WTC11 (cell line): ENCODE measurements at regions not wholly inside any gene's neighbourhood (a gene's known extent, or its start where the extent isn't known, plus 50 kb on each side); places are given as distances from the start of the nearest gene placed in this dataset.

Experiments used
- ATAC-seq: fragments of 200-7000 bp; cut with Tn5 transposase; 2 replicates; pipeline ENCODE4 v1.10.0; 2021; ENCODE audit warnings: mild to moderate bottlenecking, moderate library complexity
- CTCF ChIA-PET: fragments of 300-600 bp; sonication (Branson Sonifier 250); formaldehyde crosslinking; loops from one replicate; lab custom pipeline; 2021; ENCODE audit warnings: antibody characterized with exemption; lab: Charles Lee
- POLR2A ChIA-PET: fragments of 350-600 bp; sonication (Branson Sonifier 250); formaldehyde crosslinking; loops from one replicate; lab custom pipeline; 2021; ENCODE audit warnings: antibody characterized with exemption; lab: Charles Lee
- DNase-seq: peaks from one replicate; pipeline ENCODE4 v3.0.0; 2021; ENCODE audit warnings: low spot score
- H3K27ac Mint-ChIP-seq: 2 replicates; pipeline ENCODE4 v1.8.0; 2021; ENCODE audit warnings: mixed read lengths
- H3K27me3 Mint-ChIP-seq: 2 replicates; pipeline ENCODE4 v1.8.0; 2021; ENCODE audit warnings: low read depth, mild to moderate bottlenecking, moderate library complexity, mixed read lengths
- H3K36me3 Mint-ChIP-seq: 2 replicates; pipeline ENCODE4 v1.8.0; 2021; ENCODE audit warnings: mixed read lengths
- H3K4me1 Mint-ChIP-seq: 2 replicates; pipeline ENCODE4 v1.8.0; 2022; ENCODE audit warnings: mixed read lengths
- H3K4me3 Mint-ChIP-seq: 2 replicates; pipeline ENCODE4 v1.8.0; 2021; ENCODE audit warnings: mild to moderate bottlenecking, moderate library complexity, mixed read lengths
- H3K9me3 Mint-ChIP-seq: 2 replicates; pipeline ENCODE4 v1.8.0; 2021; ENCODE audit warnings: mixed read lengths
- CREB1 ChIP-seq: sonication (generic); formaldehyde crosslinking; IDR thresholded peaks from 2 replicates; pipeline ENCODE4 v1.8.0; 2023; ENCODE audit warnings: mild to moderate bottlenecking, missing genetic modification reagents
- ELF4 ChIP-seq: sonication (generic); formaldehyde crosslinking; IDR thresholded peaks from 2 replicates; pipeline ENCODE4 v1.8.1; 2022; ENCODE audit warnings: low read depth, mild to moderate bottlenecking, moderate library complexity, missing genetic modification reagents
- FOXP1 ChIP-seq: sonication (generic); formaldehyde crosslinking; IDR thresholded peaks from 2 replicates; pipeline ENCODE4 v1.8.0; 2022; ENCODE audit warnings: missing genetic modification reagents, mild to moderate bottlenecking, moderate library complexity, borderline replicate concordance
- GABPB1 ChIP-seq: sonication (generic); formaldehyde crosslinking; IDR thresholded peaks from 2 replicates; pipeline ENCODE4 v1.8.1; 2023; ENCODE audit warnings: mild to moderate bottlenecking, missing genetic modification reagents
- GRHL2 ChIP-seq: fragments of 250-450 bp; sonication (Bioruptor Pico); IDR thresholded peaks from 2 replicates; pipeline ENCODE4 v1.8.0; 2022; ENCODE audit warnings: mild to moderate bottlenecking, moderate library complexity; ENCODE audit not compliant: insufficient replicate concordance, severe bottlenecking
- GTF2I ChIP-seq: fragments of 250-450 bp; sonication (Bioruptor Pico); conservative IDR thresholded peaks from 2 replicates; pipeline ENCODE4 v1.4.0; 2021; ENCODE audit warnings: mild to moderate bottlenecking
- OVOL2 ChIP-seq: fragments of 250-450 bp; sonication (Bioruptor Pico); IDR thresholded peaks from 2 replicates; pipeline ENCODE4 v1.9.0; 2021; ENCODE audit warnings: mild to moderate bottlenecking, borderline replicate concordance
- RELA ChIP-seq: sonication (generic); formaldehyde crosslinking; IDR thresholded peaks from 2 replicates; pipeline ENCODE4 v1.8.1; 2022; ENCODE audit warnings: missing genetic modification reagents, mild to moderate bottlenecking, borderline replicate concordance
- SMAD4 ChIP-seq: sonication (generic); formaldehyde crosslinking; IDR thresholded peaks from 2 replicates; pipeline ENCODE4 v1.8.0; 2022; ENCODE audit warnings: mild to moderate bottlenecking, missing genetic modification reagents
- TP53 ChIP-seq: sonication (generic); formaldehyde crosslinking; IDR thresholded peaks from 2 replicates; pipeline ENCODE4 v1.8.1; 2023; ENCODE audit warnings: mild to moderate bottlenecking, missing genetic modification reagents
- ZNF138 ChIP-seq: sonication (generic); formaldehyde crosslinking; conservative IDR thresholded peaks from 2 replicates; pipeline ENCODE4 v1.8.1; 2022; ENCODE audit warnings: mild to moderate bottlenecking, moderate library complexity, missing genetic modification reagents
- ZNF317 ChIP-seq: sonication (generic); formaldehyde crosslinking; IDR thresholded peaks from 2 replicates; pipeline ENCODE4 v1.8.1; 2023; ENCODE audit warnings: low read depth, mild to moderate bottlenecking, moderate library complexity, missing genetic modification reagents, borderline replicate concordance
- ZNF396 ChIP-seq: fragments of 250-450 bp; sonication (Bioruptor Pico); IDR thresholded peaks from 2 replicates; pipeline ENCODE4 v1.8.0; 2021; ENCODE audit warnings: mild to moderate bottlenecking, moderate library complexity, borderline replicate concordance
- TF ChIP-seq, protein P1 (sequence below): sonication (generic); formaldehyde crosslinking; IDR thresholded peaks from 2 replicates; pipeline ENCODE4 v1.8.1; 2023; ENCODE audit warnings: mild to moderate bottlenecking, moderate library complexity, missing genetic modification reagents
- TF ChIP-seq, protein P2 (sequence below): sonication (generic); formaldehyde crosslinking; IDR thresholded peaks from 2 replicates; pipeline ENCODE4 v1.8.0; 2022; ENCODE audit warnings: mild to moderate bottlenecking, missing genetic modification reagents
- TF ChIP-seq, protein P3 (sequence below): sonication (generic); formaldehyde crosslinking; IDR thresholded peaks from 2 replicates; pipeline ENCODE4 v1.8.1; 2023; ENCODE audit warnings: mild to moderate bottlenecking, missing genetic modification reagents
- TF ChIP-seq, protein P4 (sequence below): fragments of 250-450 bp; sonication (Bioruptor Pico); IDR thresholded peaks from 2 replicates; pipeline ENCODE4 v1.8.0; 2021; ENCODE audit warnings: mild to moderate bottlenecking
- TF ChIP-seq, protein P5 (sequence below): fragments of 200-600 bp; IDR thresholded peaks from 2 replicates; pipeline ENCODE4 v1.8.0; 2022; ENCODE audit warnings: antibody characterized with exemption
- TF ChIP-seq, protein P6 (sequence below): sonication (generic); formaldehyde crosslinking; IDR thresholded peaks from 2 replicates; pipeline ENCODE4 v1.8.0; 2022; ENCODE audit warnings: mild to moderate bottlenecking, missing genetic modification reagents
- TF ChIP-seq, protein P7 (sequence below): sonication (generic); formaldehyde crosslinking; conservative IDR thresholded peaks from 2 replicates; pipeline ENCODE4 v1.8.1; 2022; ENCODE audit warnings: mild to moderate bottlenecking, missing genetic modification reagents

DNA sequence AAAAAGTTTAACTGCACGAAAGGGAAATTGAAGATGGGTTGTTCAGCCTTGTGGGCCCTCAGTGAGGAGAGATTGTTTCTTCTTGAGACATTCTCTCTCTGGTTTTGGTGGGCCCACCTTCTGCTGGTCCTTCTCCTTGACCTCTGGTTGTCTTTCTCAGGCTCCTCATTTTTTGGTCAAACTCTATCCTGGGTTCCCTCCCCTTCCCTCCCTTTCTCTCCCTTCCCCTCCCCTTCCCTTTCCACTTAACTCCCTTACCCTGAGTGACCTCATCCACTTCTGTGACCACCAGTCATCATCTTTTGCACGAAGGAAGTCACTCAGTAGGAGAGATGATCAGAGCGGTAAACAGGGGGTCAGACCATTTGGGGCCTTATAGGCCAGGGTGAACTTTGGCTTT, 71.5 kb upstream of the RALY start (continued):
- TF ChIP-seq, protein P1, sequence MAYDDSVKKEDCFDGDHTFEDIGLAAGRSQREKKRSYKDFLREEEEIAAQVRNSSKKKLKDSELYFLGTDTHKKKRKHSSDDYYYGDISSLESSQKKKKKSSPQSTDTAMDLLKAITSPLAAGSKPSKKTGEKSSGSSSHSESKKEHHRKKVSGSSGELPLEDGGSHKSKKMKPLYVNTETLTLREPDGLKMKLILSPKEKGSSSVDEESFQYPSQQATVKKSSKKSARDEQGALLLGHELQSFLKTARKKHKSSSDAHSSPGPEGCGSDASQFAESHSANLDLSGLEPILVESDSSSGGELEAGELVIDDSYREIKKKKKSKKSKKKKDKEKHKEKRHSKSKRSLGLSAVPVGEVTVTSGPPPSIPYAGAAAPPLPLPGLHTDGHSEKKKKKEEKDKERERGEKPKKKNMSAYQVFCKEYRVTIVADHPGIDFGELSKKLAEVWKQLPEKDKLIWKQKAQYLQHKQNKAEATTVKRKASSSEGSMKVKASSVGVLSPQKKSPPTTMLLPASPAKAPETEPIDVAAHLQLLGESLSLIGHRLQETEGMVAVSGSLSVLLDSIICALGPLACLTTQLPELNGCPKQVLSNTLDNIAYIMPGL: no peak
- TF ChIP-seq, protein P2, sequence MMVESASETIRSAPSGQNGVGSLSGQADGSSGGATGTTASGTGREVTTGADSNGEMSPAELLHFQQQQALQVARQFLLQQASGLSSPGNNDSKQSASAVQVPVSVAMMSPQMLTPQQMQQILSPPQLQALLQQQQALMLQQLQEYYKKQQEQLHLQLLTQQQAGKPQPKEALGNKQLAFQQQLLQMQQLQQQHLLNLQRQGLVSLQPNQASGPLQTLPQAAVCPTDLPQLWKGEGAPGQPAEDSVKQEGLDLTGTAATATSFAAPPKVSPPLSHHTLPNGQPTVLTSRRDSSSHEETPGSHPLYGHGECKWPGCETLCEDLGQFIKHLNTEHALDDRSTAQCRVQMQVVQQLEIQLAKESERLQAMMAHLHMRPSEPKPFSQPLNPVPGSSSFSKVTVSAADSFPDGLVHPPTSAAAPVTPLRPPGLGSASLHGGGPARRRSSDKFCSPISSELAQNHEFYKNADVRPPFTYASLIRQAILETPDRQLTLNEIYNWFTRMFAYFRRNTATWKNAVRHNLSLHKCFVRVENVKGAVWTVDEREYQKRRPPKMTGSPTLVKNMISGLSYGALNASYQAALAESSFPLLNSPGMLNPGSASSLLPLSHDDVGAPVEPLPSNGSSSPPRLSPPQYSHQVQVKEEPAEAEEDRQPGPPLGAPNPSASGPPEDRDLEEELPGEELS: no peak

DNA sequence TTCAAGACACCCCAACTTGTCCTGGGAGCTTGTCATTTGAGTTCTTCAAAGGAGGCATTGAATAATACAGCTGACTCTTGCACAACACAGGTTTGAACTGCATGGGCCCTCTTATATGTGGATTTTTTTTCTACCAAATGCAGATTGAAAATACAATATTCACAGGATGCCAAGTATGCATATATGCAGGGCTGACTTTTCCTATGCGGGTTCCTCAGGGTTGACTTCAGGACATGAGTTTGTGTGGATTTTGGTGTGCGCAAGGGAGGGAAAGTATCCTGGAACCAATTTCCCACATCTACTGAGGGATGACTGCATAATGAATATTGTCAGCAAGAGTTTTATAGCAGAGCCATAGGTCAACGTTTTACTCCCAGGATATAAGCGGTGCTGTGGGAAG, 70.0 kb upstream of the RALY start:
- Mint-ChIP-seq H3K27ac (no peak overlapping the region), H3K4me1 (no peaks in the 10 kb centered on the region), H3K9me3 (no peaks in the 10 kb centered on the region), H3K27me3 (no peaks in the 10 kb centered on the region), H3K4me3 (no peak overlapping the region), H3K36me3 (no peaks in the 10 kb centered on the region)
- ATAC-seq (no peak), DNase-seq (no peak)
- TF ChIP-seq, protein P3, sequence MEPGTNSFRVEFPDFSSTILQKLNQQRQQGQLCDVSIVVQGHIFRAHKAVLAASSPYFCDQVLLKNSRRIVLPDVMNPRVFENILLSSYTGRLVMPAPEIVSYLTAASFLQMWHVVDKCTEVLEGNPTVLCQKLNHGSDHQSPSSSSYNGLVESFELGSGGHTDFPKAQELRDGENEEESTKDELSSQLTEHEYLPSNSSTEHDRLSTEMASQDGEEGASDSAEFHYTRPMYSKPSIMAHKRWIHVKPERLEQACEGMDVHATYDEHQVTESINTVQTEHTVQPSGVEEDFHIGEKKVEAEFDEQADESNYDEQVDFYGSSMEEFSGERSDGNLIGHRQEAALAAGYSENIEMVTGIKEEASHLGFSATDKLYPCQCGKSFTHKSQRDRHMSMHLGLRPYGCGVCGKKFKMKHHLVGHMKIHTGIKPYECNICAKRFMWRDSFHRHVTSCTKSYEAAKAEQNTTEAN (CRISPR knock-in tag): no peak
- no peak for TF ChIP-seq GTF2I (CRISPR knock-in tag)
- no peak for TF ChIP-seq GABPB1 (CRISPR knock-in tag)
- no peak for TF ChIP-seq ZNF317 (CRISPR knock-in tag)
- TF ChIP-seq FOXP1 (CRISPR knock-in tag): no peak
- no peak for TF ChIP-seq OVOL2 (CRISPR knock-in tag)
- TF ChIP-seq ELF4: no peak
- TF ChIP-seq, protein P4, sequence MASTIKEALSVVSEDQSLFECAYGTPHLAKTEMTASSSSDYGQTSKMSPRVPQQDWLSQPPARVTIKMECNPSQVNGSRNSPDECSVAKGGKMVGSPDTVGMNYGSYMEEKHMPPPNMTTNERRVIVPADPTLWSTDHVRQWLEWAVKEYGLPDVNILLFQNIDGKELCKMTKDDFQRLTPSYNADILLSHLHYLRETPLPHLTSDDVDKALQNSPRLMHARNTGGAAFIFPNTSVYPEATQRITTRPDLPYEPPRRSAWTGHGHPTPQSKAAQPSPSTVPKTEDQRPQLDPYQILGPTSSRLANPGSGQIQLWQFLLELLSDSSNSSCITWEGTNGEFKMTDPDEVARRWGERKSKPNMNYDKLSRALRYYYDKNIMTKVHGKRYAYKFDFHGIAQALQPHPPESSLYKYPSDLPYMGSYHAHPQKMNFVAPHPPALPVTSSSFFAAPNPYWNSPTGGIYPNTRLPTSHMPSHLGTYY: no peak
- no peak for TF ChIP-seq SMAD4
- no peak for TF ChIP-seq RELA
- no peak for TF ChIP-seq CREB1 (CRISPR knock-in tag)
- TF ChIP-seq, protein P5, sequence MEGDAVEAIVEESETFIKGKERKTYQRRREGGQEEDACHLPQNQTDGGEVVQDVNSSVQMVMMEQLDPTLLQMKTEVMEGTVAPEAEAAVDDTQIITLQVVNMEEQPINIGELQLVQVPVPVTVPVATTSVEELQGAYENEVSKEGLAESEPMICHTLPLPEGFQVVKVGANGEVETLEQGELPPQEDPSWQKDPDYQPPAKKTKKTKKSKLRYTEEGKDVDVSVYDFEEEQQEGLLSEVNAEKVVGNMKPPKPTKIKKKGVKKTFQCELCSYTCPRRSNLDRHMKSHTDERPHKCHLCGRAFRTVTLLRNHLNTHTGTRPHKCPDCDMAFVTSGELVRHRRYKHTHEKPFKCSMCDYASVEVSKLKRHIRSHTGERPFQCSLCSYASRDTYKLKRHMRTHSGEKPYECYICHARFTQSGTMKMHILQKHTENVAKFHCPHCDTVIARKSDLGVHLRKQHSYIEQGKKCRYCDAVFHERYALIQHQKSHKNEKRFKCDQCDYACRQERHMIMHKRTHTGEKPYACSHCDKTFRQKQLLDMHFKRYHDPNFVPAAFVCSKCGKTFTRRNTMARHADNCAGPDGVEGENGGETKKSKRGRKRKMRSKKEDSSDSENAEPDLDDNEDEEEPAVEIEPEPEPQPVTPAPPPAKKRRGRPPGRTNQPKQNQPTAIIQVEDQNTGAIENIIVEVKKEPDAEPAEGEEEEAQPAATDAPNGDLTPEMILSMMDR: no peak
- no peak for TF ChIP-seq ZNF396 (CRISPR knock-in tag)
- no peak for TF ChIP-seq GRHL2 (CRISPR knock-in tag)
- no peak for TF ChIP-seq ZNF138 (CRISPR knock-in tag)
- TF ChIP-seq TP53 (CRISPR knock-in tag): no peak
- TF ChIP-seq, protein P6, sequence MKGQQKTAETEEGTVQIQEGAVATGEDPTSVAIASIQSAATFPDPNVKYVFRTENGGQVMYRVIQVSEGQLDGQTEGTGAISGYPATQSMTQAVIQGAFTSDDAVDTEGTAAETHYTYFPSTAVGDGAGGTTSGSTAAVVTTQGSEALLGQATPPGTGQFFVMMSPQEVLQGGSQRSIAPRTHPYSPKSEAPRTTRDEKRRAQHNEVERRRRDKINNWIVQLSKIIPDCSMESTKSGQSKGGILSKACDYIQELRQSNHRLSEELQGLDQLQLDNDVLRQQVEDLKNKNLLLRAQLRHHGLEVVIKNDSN (CRISPR knock-in tag): no peak
- TF ChIP-seq, protein P7, sequence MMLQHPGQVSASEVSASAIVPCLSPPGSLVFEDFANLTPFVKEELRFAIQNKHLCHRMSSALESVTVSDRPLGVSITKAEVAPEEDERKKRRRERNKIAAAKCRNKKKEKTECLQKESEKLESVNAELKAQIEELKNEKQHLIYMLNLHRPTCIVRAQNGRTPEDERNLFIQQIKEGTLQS: no peak
- ChIA-PET POLR2A (no interaction called here), CTCF (no interaction called here)
